Rectal smooth muscle tissue (tissue), 1 donor: ENCODE measurements at regions not wholly inside any gene's neighbourhood (a gene's known extent, or its start where the extent isn't known, plus 50 kb on each side); places are given as distances from the start of the nearest gene placed in this dataset.

Experiments
- H3K27ac ChIP-seq: one replicate; pipeline ENCODE4 v1.7.0; 2013; ENCODE audit warnings: low read depth, low read length, inconsistent platforms
- H3K27me3 ChIP-seq: one replicate; pipeline ENCODE4 v1.7.0; 2013; ENCODE audit warnings: low read length; ENCODE audit not compliant: control insufficient read depth, insufficient read depth
- H3K36me3 ChIP-seq: one replicate; pipeline ENCODE4 v1.7.0; 2013; ENCODE audit warnings: low read length; ENCODE audit not compliant: control insufficient read depth, insufficient read depth
- H3K4me1 ChIP-seq: one replicate; pipeline ENCODE4 v1.7.0; 2013; ENCODE audit warnings: low read length; ENCODE audit not compliant: control insufficient read depth, insufficient read depth
- H3K4me3 ChIP-seq: one replicate; pipeline ENCODE4 v1.7.0; 2013; ENCODE audit warnings: low read length
- H3K9ac ChIP-seq: one replicate; pipeline ENCODE4 v1.7.0; 2013; ENCODE audit warnings: low read length

GRCh38 chr4:138948918-138949317 lies 66.7 kb upstream of the NOCT start:
- Histone ChIP-seq H3K4me1 (no peaks in the 10 kb centered on the region), H3K4me3 (no peak overlapping the region), H3K36me3 (no peaks in the 10 kb centered on the region), H3K9ac (no peak overlapping the region), H3K27ac (no peak overlapping the region), H3K27me3 (no peaks in the 10 kb centered on the region)

GRCh38 chr4:138946306-138946705 lies 69.3 kb upstream of the NOCT start:
- Histone ChIP-seq H3K4me1 (no peaks in the 10 kb centered on the region), H3K27ac (no peak overlapping the region), H3K36me3 (no peaks in the 10 kb centered on the region), H3K9ac (no peak overlapping the region), H3K27me3 (no peaks in the 10 kb centered on the region), H3K4me3 (no peak overlapping the region)

GRCh38 chr4:138945840-138946239 lies 69.7 kb upstream of the NOCT start:
- Histone ChIP-seq H3K9ac (no peak overlapping the region), H3K4me1 (no peaks in the 10 kb centered on the region), H3K4me3 (no peak overlapping the region), H3K36me3 (no peaks in the 10 kb centered on the region), H3K27me3 (no peaks in the 10 kb centered on the region), H3K27ac (no peak overlapping the region)

GRCh38 chr4:138945401-138945800 lies 70.2 kb upstream of the NOCT start:
- no peak overlapping the region for H3K27ac ChIP-seq
- no peak overlapping the region for H3K9ac ChIP-seq
- no peaks in the 10 kb centered on the region for H3K4me1 ChIP-seq
- no peak overlapping the region for H3K4me3 ChIP-seq
- H3K36me3 ChIP-seq = no peaks in the 10 kb centered on the region
- H3K27me3 ChIP-seq = no peaks in the 10 kb centered on the region

GRCh38 chr4:138943893-138944292 lies 71.7 kb upstream of the NOCT start:
- H3K9ac ChIP-seq = no peak overlapping the region
- H3K27me3 ChIP-seq = no peaks in the 10 kb centered on the region
- no peak overlapping the region for H3K27ac ChIP-seq
- H3K4me1 ChIP-seq = no peaks in the 10 kb centered on the region
- H3K4me3 ChIP-seq = no peak overlapping the region
- no peaks in the 10 kb centered on the region for H3K36me3 ChIP-seq

- no peak overlapping the region for H3K9ac ChIP-seq
Measured at GRCh38 chr4:138941037-138941436, 74.5 kb upstream of the NOCT start.

GRCh38 chr4:138939960-138940359 lies 75.6 kb upstream of the NOCT start:
- Histone ChIP-seq H3K4me1 (no peaks in the 10 kb centered on the region), H3K36me3 (no peaks in the 10 kb centered on the region), H3K4me3 (no peak overlapping the region), H3K27ac (no peak overlapping the region), H3K9ac (no peak overlapping the region), H3K27me3 (no peaks in the 10 kb centered on the region)

More at GRCh38 chr4:138941037-138941436, 74.5 kb upstream of the NOCT start:
- H3K4me1 ChIP-seq = no peaks in the 10 kb centered on the region
- H3K27me3 ChIP-seq = no peaks in the 10 kb centered on the region
- H3K4me3 ChIP-seq = no peak overlapping the region
- no peak overlapping the region for H3K27ac ChIP-seq
- no peaks in the 10 kb centered on the region for H3K36me3 ChIP-seq

- H3K4me1 ChIP-seq = no peaks in the 10 kb centered on the region
- H3K27ac ChIP-seq = no peak overlapping the region
- H3K27me3 ChIP-seq = no peaks in the 10 kb centered on the region
- H3K36me3 ChIP-seq = no peaks in the 10 kb centered on the region
- no peak overlapping the region for H3K9ac ChIP-seq
- H3K4me3 ChIP-seq = no peak overlapping the region
Measured at GRCh38 chr4:138938366-138938690, 77.3 kb upstream of the NOCT start.

GRCh38 chr4:138935135-138935807 lies 80.3 kb upstream of the NOCT start:
- no peak overlapping the region for H3K9ac ChIP-seq
- no peak overlapping the region for H3K4me3 ChIP-seq
- no peak overlapping the region for H3K27ac ChIP-seq
- no peaks in the 10 kb centered on the region for H3K36me3 ChIP-seq
- no peaks in the 10 kb centered on the region for H3K27me3 ChIP-seq
- H3K4me1 ChIP-seq = no peaks in the 10 kb centered on the region

- H3K27me3 ChIP-seq = no peaks in the 10 kb centered on the region
- no peak overlapping the region for H3K4me3 ChIP-seq
- H3K36me3 ChIP-seq = no peaks in the 10 kb centered on the region
- no peaks in the 10 kb centered on the region for H3K4me1 ChIP-seq
- H3K9ac ChIP-seq = no peak overlapping the region
- H3K27ac ChIP-seq = no peak overlapping the region
Measured at GRCh38 chr4:138927072-138927471, 88.5 kb upstream of the NOCT start.

GRCh38 chr4:138925495-138925894 lies 90.1 kb upstream of the NOCT start:
- Histone ChIP-seq H3K9ac (no peak overlapping the region), H3K27ac (no peak overlapping the region), H3K4me3 (no peak overlapping the region), H3K36me3 (no peaks in the 10 kb centered on the region), H3K27me3 (no peaks in the 10 kb centered on the region), H3K4me1 (no peaks in the 10 kb centered on the region)

- Histone ChIP-seq H3K4me1 (no peaks in the 10 kb centered on the region), H3K4me3 (no peak overlapping the region), H3K27me3 (no peaks in the 10 kb centered on the region), H3K9ac (no peak overlapping the region), H3K27ac (no peak overlapping the region), H3K36me3 (no peaks in the 10 kb centered on the region)
Measured at GRCh38 chr4:138919094-138919936, 96.3 kb upstream of the NOCT start.
